ENCODE measurements at regions not wholly inside any gene's neighbourhood (a gene's known extent, or its start where the extent isn't known, plus 50 kb on each side); places are given as distances from the start of the nearest gene placed in this dataset.
"Not testable (repeated sequence)": the region's sequence is repeated elsewhere in the genome, so short reads cannot be mapped to it uniquely, and the experiment has no call there.

- DNase-seq (ENCODE audit: low spot score) = no peak
These were observed 815.5 kb downstream of the BCKDHB start for GRCh38 chr6:80921861-80922460.

GRCh38 chr6:80907831-80908230 is 801.4 kb downstream of the BCKDHB start:
- no peak for DNase-seq (ENCODE audit: low spot score)

GRCh38 chr6:80903711-80904110 is 797.2 kb downstream of the BCKDHB start:
- no peak for DNase-seq (ENCODE audit: low spot score)

- DNase-seq (ENCODE audit: low spot score) = no peak
These were observed 780.0 kb downstream of the BCKDHB start for GRCh38 chr6:80886475-80886874.

DNA sequence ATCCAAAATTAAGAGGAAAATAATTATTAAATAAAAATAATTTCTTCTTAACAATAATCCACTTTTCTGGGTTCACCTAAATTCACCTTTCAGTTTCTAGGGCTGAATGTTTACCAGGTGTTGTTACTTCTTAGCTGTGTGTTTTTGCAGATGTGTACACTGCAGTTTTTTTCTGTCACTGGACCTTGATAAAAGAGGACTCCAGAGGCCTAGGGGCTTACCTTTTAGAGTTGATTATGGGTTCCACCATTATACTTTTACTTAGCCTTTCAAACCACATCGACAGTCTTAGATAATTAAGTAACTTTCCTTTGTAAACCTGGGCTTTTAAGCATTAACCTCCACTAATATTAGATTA is 766.5 kb downstream of the BCKDHB start:
- no peak for DNase-seq (ENCODE audit: low spot score)

GRCh38 chr6:80872199-80872950 is 765.9 kb downstream of the BCKDHB start:
- DNase-seq (ENCODE audit: low spot score) = no peak

GRCh38 chr6:80862756-80863155 is 756.3 kb downstream of the BCKDHB start:
- DNase-seq (ENCODE audit: low spot score) = no peak

- no peak for DNase-seq (ENCODE audit: low spot score)
These were observed 753.6 kb downstream of the BCKDHB start for GRCh38 chr6:80860107-80860506.

DNA sequence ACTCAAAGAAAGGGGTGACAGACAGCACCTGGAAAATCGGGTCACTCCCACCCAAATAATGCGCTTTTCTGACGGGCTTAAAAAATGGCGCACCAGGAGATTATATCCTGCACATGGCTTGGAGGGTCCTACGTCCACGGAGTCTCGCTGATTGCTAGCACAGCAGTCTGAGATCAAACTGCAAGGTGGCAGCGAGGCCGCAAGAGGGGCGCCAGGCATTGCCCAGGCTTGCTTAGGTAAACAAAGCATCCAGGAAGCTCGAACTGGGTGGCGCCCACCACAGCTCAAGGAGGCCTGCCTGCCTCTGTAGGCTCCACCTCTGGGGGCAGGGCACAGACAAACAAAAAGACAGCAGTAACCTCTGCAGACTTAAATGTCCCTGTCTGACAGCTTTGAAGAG is 741.5 kb downstream of the BCKDHB start:
- DNase-seq (ENCODE audit: low spot score) = not testable (repeated sequence)

DNA sequence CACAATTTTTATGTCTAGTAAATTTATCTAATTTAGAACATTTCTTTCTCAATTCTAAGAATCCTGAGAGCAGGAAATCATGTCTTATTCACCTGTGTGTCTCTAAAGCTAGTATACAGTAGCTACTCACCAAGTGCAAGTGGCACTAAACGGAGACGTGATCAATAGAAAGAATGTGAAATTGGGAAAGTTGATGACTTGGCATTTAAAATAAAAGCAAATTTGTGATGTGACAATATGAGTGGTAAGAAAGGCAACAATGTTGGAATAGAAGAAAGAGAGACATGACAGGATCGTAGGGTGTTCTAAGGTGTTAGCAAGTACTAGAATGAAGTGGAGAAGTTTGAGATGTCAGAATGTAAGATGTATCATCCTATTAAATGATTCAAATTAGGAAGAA is 725.9 kb downstream of the BCKDHB start:
- DNase-seq (ENCODE audit: low spot score) = no peak

DNA sequence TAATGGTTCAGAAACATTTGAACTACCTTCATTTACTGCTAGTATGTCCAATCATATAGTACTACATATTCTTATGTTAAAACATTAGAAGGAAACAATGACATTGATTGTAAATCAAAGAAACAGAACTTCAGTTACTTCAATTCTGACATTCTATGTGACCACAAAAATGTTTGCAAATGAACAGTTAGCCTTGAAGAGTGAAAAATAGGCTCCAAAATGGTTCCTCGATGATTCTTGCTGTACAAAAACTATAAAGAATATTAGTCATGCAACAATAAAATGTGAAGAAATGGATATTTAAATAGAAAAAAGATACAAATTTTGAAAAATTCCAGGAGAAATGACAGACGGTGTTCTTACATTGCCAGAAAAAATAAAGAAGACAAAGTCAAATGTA is 686.9 kb downstream of the BCKDHB start:
- peak; percentile 2 for DNase-seq (ENCODE audit: low spot score)

- DNase-seq (ENCODE audit: low spot score) = no peak
These were observed 685.7 kb downstream of the BCKDHB start for GRCh38 chr6:80792151-80792550.

DNA sequence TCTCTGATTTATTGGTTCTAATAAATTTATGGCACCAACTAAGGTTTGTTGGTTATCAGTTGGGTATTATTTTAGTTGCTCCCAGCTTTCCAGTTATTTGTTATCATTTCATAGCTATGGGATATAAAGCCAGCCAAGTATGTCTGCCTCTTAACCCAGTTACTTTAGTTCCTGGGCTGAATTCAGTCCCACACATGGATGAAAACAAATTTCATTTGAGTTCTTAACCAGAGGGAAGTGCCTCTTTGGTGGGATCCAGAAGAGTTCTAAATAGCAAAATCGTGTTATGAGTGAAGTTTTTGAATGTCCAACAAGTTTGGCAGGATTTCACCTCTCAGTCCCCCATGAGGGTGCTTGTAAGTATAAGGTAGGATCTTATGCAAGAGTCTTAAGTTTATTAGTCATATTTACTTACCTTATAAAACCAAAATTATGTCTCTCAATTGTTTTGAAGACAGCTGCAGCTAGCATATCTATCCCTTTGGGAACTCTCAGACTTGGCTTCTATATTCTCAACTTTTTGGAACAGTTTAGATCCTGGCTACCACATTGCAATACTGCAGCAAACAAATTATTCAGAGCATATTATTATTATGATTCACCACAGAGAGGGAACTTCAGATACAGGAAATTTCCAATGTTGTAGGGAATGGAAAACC is 683.6 kb downstream of the BCKDHB start:
- no peak for DNase-seq (ENCODE audit: low spot score)

GRCh38 chr6:80783271-80783670 is 676.8 kb downstream of the BCKDHB start:
- not testable (repeated sequence) for DNase-seq (ENCODE audit: low spot score)

DNA sequence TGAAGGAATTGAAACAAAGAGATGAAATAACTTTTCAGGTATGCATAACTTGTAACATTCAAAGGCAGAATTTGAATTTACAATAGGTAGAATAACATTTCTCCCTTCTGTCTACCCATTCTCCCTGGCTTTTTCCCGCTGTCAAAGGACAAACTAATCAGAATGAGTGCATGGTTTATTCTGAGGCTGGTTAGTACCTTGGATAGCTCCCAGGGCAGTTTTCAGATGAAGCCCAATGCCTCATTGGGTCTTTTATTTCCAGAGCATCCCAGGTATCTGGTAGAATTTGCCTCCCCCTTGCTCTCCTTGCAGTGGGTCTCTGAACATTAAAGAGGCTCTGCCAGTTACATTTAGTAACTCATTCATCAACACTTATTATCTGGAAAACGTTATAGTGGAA is 665.5 kb downstream of the BCKDHB start:
- DNase-seq (ENCODE audit: low spot score) = peak; percentile 6

- no peak for DNase-seq (ENCODE audit: low spot score)
These were observed 662.6 kb downstream of the BCKDHB start for GRCh38 chr6:80769106-80769505.

DNA sequence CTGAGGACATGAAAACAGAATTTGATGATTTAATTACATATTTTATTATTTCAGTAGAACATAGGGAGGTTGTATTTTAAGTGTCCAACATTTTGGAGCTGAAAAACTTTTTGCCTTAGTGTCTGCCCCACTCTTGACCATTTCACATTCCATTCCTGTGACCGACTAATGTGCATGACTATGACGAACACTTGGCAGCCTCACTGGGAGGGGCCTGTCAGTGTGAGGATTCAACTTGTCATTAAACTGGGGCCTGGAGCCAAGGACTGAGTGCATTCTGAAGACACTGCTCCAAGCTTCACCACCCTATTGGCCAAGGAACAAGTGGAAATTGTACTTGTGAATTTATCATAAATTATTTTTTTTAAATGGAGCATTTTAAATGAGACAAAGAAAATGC is 661.3 kb downstream of the BCKDHB start:
- DNase-seq (ENCODE audit: low spot score) = peak; percentile 21

DNA sequence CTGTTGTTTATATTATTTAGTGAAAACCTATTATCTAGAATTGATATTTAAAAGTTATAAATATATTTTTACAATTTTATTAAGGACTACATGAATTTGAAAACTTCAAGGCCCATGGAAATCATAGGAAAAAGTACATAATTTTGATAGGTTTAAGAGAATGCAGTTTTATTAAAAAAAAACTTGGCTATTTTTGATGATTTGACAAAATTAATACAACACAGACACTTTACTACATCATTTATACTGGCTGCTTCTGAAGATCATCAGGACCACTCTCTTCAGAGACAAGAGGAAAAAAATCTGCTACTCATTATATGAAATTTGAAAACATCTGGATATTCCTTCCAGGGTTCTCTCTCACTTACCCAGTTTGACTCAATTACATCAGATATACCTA is 637.7 kb downstream of the BCKDHB start:
- DNase-seq (ENCODE audit: low spot score) = no peak

- DNase-seq (ENCODE audit: low spot score) = peak; percentile 28
These were observed 636.0 kb downstream of the BCKDHB start for GRCh38 chr6:80742481-80742880.

DNA sequence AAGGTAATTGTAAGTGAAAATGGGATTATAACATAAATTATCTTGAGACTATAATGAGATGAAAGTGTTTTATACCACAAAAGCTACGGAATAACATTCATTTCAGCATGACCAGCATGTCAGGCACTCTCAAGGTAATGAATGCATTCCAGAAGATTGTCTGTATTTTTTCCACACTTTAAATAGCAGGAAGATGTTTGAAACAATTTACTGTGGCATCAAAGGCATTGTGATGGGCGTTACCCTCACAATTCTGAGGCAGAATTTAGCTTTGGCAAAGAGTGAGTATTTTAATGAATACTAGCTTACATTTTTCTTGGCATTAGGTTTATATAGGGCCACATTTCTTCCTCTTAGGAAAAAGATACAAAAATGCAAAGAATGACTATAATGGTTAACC is 627.2 kb downstream of the BCKDHB start:
- DNase-seq (ENCODE audit: low spot score) = no peak

DNA sequence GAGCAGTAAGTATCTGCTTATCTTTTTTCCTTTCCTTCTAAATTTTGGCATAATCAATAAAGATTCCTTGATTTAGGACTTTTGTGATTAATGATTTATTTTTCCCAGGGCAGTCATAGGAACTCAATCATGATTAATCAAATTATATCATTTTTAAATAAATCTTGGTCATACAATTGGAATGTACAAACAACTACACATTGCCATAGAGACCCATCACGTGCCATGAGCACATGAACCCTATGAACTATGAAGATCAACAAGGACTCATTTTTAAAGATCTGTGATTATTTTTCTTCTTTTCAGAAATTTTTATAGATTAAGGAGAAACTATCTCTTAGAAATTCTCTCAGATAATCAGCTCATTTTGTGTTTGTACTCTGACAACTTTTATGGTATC is 622.4 kb downstream of the BCKDHB start:
- DNase-seq (ENCODE audit: low spot score) = no peak

DNA sequence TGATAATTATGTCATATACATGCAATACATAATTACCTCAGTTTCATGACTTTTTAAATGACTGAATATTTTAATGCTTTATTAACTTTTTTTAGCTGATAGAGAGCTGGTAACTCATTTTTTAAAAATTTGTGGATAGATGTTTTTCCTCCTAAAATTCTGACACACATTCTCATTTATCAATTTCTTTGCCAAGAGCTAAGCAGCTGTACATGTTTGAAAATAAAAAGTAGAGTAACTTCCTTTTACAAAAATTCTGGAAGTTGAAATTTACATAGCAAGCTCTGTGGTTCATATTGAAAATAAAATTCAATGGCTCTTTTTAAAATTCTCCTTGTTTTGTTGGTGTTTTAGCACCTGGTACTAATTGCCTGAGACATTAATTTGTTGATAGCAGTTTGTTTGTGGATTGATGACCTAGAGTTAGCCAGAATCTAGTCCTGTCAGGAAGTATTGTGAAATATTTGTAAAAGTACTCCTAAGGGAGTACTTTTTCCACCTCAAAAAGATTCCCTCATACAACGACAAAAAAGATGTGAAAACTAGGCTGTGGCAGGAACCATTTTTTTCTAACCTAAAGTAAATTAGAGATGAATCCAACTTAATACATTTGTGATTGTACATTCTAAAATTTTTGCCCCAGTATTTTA is 621.8 kb downstream of the BCKDHB start:
- no peak for DNase-seq (ENCODE audit: low spot score)
